ENCODE measurements at regions not wholly inside any gene's neighbourhood (a gene's known extent, or its start where the extent isn't known, plus 50 kb on each side); places are given as distances from the start of the nearest gene placed in this dataset.

DNA sequence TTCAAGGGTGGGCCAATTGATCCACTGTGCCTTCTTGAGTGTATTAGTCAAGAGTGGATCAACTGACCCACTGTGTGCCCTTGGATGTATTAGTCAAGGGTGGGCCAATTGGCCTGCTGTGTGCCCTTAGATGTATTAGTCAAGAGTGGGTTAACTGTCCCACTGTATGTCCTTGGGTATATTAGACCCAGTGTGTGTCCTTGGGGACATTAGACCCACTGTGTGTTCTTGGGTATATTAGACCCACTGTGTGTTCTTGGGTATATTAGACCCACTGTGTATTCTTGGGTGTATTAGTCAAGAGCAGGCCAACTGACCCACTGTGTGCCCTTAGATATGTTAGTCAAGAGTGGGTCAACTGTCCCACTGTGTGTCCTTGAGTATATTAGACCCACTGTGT, 601.8 kb downstream of the TYW1 start:
- no peak overlapping the region for H3K4me2 ChIP-seq (ENCODE audit: insufficient read depth in 1 of 2, low read depth in 2 of 2, low read length in 2 of 2)
- POLR2A ChIA-PET (ENCODE audit: partially characterized antibody), result no interaction called here
- FAIRE-seq, result no peak
- no peak overlapping the region for H2BK15ac ChIP-seq (ENCODE audit: low read length)
- no peak overlapping the region for H2BK12ac ChIP-seq (ENCODE audit: low read depth, low read length)
- no peak overlapping the region for H4K5ac ChIP-seq (ENCODE audit: insufficient read length, low read depth, low read length)
- no peak for DNase-seq (ENCODE audit: low read depth in 1 of 2, low spot score in 2 of 2)
- H2AK5ac ChIP-seq (ENCODE audit: low read depth, low read length), result no peak overlapping the region
- no peak overlapping the region for H4K8ac ChIP-seq (ENCODE audit: extremely low read depth, insufficient read depth, low read length)
- H3K27me3 ChIP-seq (replicated peaks in 1 of 4; ENCODE audit: control insufficient read depth in 3 of 4, extremely low read depth in 1 of 4, insufficient read depth in 3 of 4, low read length in 3 of 4), result no peaks in the 10 kb centered on the region
- no peak overlapping the region for H2AFZ ChIP-seq (ENCODE audit: low read length)
- no peak overlapping the region for H3K14ac ChIP-seq (ENCODE audit: insufficient read length)
- no peak overlapping the region for H3K18ac ChIP-seq (ENCODE audit: extremely low read depth, low read length)
- no peak overlapping the region for H3K4ac ChIP-seq (replicated peaks; ENCODE audit: insufficient read length, low read depth, low read length)
- no peaks in the 10 kb centered on the region for H3K36me3 ChIP-seq (ENCODE audit: control insufficient read depth in 2 of 4, insufficient read depth in 4 of 4, low read length in 3 of 4)
- H3K9me3 ChIP-seq (ENCODE audit: insufficient read depth in 2 of 2, low read depth in 1 of 2, low read length in 1 of 2), result no peaks in the 10 kb centered on the region
- no peak overlapping the region for H3K56ac ChIP-seq (replicated peaks; ENCODE audit: insufficient read length, low read depth, low read length)
- H2BK20ac ChIP-seq (ENCODE audit: low read length), result no peak overlapping the region
- CTCF ChIA-PET (ENCODE audit: partially characterized antibody), result no interaction called here
- H4K91ac ChIP-seq (replicated peaks; ENCODE audit: insufficient read length, low read length), result no peak overlapping the region
- no peaks in the 10 kb centered on the region for H4K20me1 ChIP-seq (replicated peaks in 1 of 2; ENCODE audit: control insufficient read depth in 1 of 2, insufficient read depth in 2 of 2, low read length in 2 of 2)
- no peak for TF ChIP-seq SRF (IDR thresholded peaks at IDR 0.05; ENCODE audit: low read depth, low read length)
- TF ChIP-seq ASH2L (IDR thresholded peaks at IDR 0.05; ENCODE audit: low read length), result no peak
- no peak for TF ChIP-seq CREB1 (IDR thresholded peaks at IDR 0.05)
- no peak for TF ChIP-seq MAFK (IDR thresholded peaks at IDR 0.05; ENCODE audit: low read depth, low read length)
- no peak for TF ChIP-seq TAF1 (IDR thresholded peaks at IDR 0.05; ENCODE audit: low read depth, low read length)
- no peak for TF ChIP-seq JUND (IDR thresholded peaks at IDR 0.05; ENCODE audit: low read length)
- no peak for TF ChIP-seq SP4 (IDR thresholded peaks at IDR 0.05; ENCODE audit: low read length)
- no peak for TF ChIP-seq POLR2AphosphoS5 (IDR thresholded peaks at IDR 0.05; ENCODE audit: low read depth, low read length)
- no peak for TF ChIP-seq SIRT6 (IDR thresholded peaks at IDR 0.05; ENCODE audit: low read length)
- TF ChIP-seq YY1 (IDR thresholded peaks at IDR 0.05; ENCODE audit: low read depth, low read length), result no peak
- peaks cover 0 to 2% (median 0%) of the 10 kb centered on the region in 4 experiments; a peak in 1 of 7 replicates for H3K4me1 ChIP-seq (replicated peaks in 1 of 4; ENCODE audit: control insufficient read depth in 3 of 4, insufficient read depth in 4 of 4, low read length in 3 of 4)
- no peak overlapping the region for H3K4me3 ChIP-seq (ENCODE audit: extremely low read depth in 1 of 4, insufficient read depth in 2 of 4, low read depth in 3 of 4, low read length in 4 of 4)
- H3K23me2 ChIP-seq (ENCODE audit: low read depth, low read length), result no peaks in the 10 kb centered on the region
- no peaks in the 10 kb centered on the region for H3K79me2 ChIP-seq (ENCODE audit: control insufficient read depth in 1 of 2, insufficient read depth in 2 of 2, low read length in 2 of 2)
- no peak overlapping the region for H2BK120ac ChIP-seq (replicated peaks; ENCODE audit: low read depth, low read length)
- H3K79me1 ChIP-seq (ENCODE audit: low read depth, low read length), result no peaks in the 10 kb centered on the region
- no peak overlapping the region for H2BK5ac ChIP-seq (ENCODE audit: low read depth, low read length)
- no peak overlapping the region for H3K9ac ChIP-seq (replicated peaks in 1 of 4; ENCODE audit: extremely low read depth in 1 of 4, low read depth in 3 of 4, low read length in 3 of 4)
- no peak overlapping the region for H3K27ac ChIP-seq (ENCODE audit: low read depth, low read length)
- no peak overlapping the region for H3K23ac ChIP-seq (ENCODE audit: insufficient read length)

Measured in H1 (cell line).